GM10266 (cell line): ENCODE measurements at regions not wholly inside any gene's neighbourhood (a gene's known extent, or its start where the extent isn't known, plus 50 kb on each side); places are given as distances from the start of the nearest gene placed in this dataset.

Experiments
- DNase-seq: peaks from one replicate; pipeline ENCODE4 v3.0.0; 2012; ENCODE audit errors: extremely low spot score
- TF ChIP-seq, protein P1 (sequence below): IDR thresholded peaks from 2 replicates; pipeline ENCODE4 v1.5.1; 2012; ENCODE audit warnings: mild to moderate bottlenecking, low read depth; ENCODE audit not compliant: control insufficient read depth, insufficient read depth; ENCODE audit errors: missing control alignments

DNA sequence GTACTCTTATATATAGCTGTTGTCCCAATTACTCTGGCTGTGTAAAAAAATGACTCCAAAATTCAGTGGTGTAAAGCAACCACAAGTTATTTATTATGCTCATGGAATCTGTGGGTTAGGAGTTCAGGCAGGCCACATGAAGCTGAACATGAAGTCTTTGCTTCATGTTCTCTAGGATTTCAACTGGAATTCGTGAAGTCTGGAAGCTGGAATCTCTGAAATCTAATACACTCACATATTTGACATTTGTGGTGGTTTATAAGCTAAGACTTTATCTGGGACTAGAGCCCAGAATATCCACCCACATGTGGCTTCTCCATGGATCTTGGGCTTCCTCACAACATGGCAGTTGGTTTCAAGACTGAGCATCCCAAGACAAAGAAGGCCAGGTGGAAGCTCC is 430.6 kb downstream of the MIAT start:
- TF ChIP-seq, protein P1, sequence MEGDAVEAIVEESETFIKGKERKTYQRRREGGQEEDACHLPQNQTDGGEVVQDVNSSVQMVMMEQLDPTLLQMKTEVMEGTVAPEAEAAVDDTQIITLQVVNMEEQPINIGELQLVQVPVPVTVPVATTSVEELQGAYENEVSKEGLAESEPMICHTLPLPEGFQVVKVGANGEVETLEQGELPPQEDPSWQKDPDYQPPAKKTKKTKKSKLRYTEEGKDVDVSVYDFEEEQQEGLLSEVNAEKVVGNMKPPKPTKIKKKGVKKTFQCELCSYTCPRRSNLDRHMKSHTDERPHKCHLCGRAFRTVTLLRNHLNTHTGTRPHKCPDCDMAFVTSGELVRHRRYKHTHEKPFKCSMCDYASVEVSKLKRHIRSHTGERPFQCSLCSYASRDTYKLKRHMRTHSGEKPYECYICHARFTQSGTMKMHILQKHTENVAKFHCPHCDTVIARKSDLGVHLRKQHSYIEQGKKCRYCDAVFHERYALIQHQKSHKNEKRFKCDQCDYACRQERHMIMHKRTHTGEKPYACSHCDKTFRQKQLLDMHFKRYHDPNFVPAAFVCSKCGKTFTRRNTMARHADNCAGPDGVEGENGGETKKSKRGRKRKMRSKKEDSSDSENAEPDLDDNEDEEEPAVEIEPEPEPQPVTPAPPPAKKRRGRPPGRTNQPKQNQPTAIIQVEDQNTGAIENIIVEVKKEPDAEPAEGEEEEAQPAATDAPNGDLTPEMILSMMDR: no peak
- DNase-seq: no peak

GRCh38 chr22:27089264-27089663 is 431.9 kb downstream of the MIAT start:
- TF ChIP-seq, protein P1: no peak
- no peak for DNase-seq

DNA sequence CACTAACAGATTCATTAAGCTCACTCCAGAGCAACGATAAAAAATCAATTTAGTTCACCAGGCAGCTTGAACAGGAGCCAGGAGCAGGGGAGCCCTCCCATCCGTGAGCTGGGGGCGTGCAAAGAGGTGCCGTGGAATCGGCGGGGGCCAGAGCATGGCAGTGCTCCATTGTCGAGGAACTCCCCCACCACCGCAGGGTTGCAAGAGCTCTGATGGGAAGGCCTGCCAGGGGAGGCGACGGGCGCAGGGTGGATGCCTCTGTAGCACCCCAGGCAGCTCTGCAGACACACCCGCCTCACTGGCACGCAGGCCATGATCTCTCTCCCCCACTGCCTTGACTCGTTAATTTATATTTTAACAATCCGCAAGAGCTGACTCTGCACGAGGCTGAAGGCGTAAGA is 433.2 kb downstream of the MIAT start:
- DNase-seq: no peak
- TF ChIP-seq, protein P1: no peak

DNA sequence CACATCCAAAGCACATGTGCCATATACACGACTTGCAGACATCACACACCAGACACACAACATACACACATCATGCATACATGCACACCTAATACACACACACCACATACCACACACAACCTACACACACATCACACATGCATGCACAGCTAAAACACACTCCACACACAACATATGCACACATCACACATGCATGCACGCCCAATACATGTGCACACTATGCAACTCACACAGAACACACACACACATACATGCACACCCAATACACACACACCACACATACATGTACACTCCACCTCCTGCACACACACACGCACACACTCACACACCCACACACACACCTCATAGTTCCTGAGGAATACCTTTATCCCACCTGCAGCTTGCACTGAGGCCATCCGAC is 436.0 kb downstream of the MIAT start:
- TF ChIP-seq, protein P1: no peak
- no peak for DNase-seq

DNA sequence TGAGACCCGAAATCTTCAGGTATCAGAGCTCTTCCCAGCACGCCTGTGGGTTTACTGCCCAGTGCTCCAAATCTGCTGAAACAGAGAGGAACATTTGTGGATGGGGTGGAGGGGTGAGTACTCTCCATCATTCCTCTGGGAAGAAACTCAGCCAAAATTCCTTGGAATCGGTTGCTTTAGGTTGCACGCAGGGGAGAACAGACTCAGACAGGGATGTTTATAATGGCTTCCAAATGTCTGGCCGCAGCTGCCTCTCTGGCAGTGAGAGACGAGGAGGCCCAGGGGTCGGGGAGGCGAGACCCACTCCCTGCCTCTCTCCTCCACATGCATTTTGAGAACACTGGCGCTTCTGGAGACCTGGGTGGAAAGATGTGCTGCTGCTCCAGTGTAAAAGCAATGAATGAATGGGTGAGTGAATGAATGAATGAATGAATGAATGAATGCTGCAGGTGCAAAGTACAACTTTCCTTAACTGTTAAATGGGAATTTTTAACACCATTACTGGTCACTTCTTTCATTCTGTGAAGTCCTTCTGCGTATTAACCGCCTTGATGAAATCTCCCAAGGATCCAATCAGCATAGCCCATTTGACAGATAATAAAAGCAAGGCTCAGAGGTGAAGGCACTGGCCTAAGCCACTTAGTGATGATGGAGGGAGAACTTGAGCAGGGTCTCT is 437.4 kb downstream of the MIAT start:
- TF ChIP-seq, protein P1: no peak
- DNase-seq: no peak

DNA sequence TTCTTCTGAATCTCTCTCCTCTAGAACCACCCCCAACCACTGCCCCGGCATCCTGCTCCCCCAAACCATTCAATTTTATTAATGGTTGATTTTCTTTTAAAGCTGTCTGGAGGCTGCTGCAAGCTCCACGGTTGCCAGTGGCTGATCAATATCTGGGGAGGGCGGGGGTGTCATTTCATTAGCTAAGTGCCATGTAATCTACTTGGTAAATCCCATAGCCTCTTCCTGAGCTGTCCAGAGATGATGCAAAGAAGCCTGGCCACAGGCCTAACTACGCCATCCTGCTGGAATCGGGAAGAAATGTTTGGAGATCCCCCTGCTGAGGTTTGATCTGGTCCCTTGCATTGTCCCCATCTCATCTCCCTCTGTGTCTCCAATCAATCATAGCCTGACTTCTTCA is 440.1 kb downstream of the MIAT start:
- TF ChIP-seq, protein P1: no peak
- DNase-seq: no peak

GRCh38 chr22:27097933-27098332 is 440.5 kb downstream of the MIAT start:
- no peak for DNase-seq
- TF ChIP-seq, protein P1: no peak
